WTC11 (cell line): ENCODE measurements at regions not wholly inside any gene's neighbourhood (a gene's known extent, or its start where the extent isn't known, plus 50 kb on each side); places are given as distances from the start of the nearest gene placed in this dataset.
"Not testable (repeated sequence)": the region's sequence is repeated elsewhere in the genome, so short reads cannot be mapped to it uniquely, and the experiment has no call there.

Experiments used
- ATAC-seq: fragments of 200-7000 bp; cut with Tn5 transposase; 2 replicates; pipeline ENCODE4 v1.10.0; 2021; ENCODE audit warnings: mild to moderate bottlenecking, moderate library complexity
- CTCF ChIA-PET: fragments of 300-600 bp; sonication (Branson Sonifier 250); formaldehyde crosslinking; loops from one replicate; lab custom pipeline; 2021; ENCODE audit warnings: antibody characterized with exemption; lab: Charles Lee
- POLR2A ChIA-PET: fragments of 350-600 bp; sonication (Branson Sonifier 250); formaldehyde crosslinking; loops from one replicate; lab custom pipeline; 2021; ENCODE audit warnings: antibody characterized with exemption; lab: Charles Lee
- DNase-seq: peaks from one replicate; pipeline ENCODE4 v3.0.0; 2021; ENCODE audit warnings: low spot score
- H3K27ac Mint-ChIP-seq: 2 replicates; pipeline ENCODE4 v1.8.0; 2021; ENCODE audit warnings: mixed read lengths
- H3K27me3 Mint-ChIP-seq: 2 replicates; pipeline ENCODE4 v1.8.0; 2021; ENCODE audit warnings: low read depth, mild to moderate bottlenecking, moderate library complexity, mixed read lengths
- H3K36me3 Mint-ChIP-seq: 2 replicates; pipeline ENCODE4 v1.8.0; 2021; ENCODE audit warnings: mixed read lengths
- H3K4me1 Mint-ChIP-seq: 2 replicates; pipeline ENCODE4 v1.8.0; 2022; ENCODE audit warnings: mixed read lengths
- H3K4me3 Mint-ChIP-seq: 2 replicates; pipeline ENCODE4 v1.8.0; 2021; ENCODE audit warnings: mild to moderate bottlenecking, moderate library complexity, mixed read lengths
- H3K9me3 Mint-ChIP-seq: 2 replicates; pipeline ENCODE4 v1.8.0; 2021; ENCODE audit warnings: mixed read lengths
- ATF1 ChIP-seq: sonication (generic); formaldehyde crosslinking; IDR thresholded peaks from 2 replicates; pipeline ENCODE4 v1.8.1; 2023; ENCODE audit warnings: mild to moderate bottlenecking, moderate library complexity, missing genetic modification reagents
- FOXJ3 ChIP-seq: sonication (generic); formaldehyde crosslinking; IDR thresholded peaks from 2 replicates; pipeline ENCODE4 v1.9.0; 2021; ENCODE audit warnings: missing genetic modification reagents, mild to moderate bottlenecking, borderline replicate concordance
- GRHL2 ChIP-seq: fragments of 250-450 bp; sonication (Bioruptor Pico); IDR thresholded peaks from 2 replicates; pipeline ENCODE4 v1.8.0; 2022; ENCODE audit warnings: mild to moderate bottlenecking, moderate library complexity; ENCODE audit not compliant: insufficient replicate concordance, severe bottlenecking
- HMGA2 ChIP-seq: fragments of 250-450 bp; sonication (Bioruptor Pico); IDR thresholded peaks from 2 replicates; pipeline ENCODE4 v1.4.0; 2021; ENCODE audit warnings: mild to moderate bottlenecking, moderate library complexity
- IRF2 ChIP-seq: sonication (generic); formaldehyde crosslinking; IDR thresholded peaks from 2 replicates; pipeline ENCODE4 v1.8.0; 2022; ENCODE audit warnings: low read depth, missing genetic modification reagents, borderline replicate concordance
- RELA ChIP-seq: sonication (generic); formaldehyde crosslinking; IDR thresholded peaks from 2 replicates; pipeline ENCODE4 v1.8.1; 2022; ENCODE audit warnings: missing genetic modification reagents, mild to moderate bottlenecking, borderline replicate concordance
- RORB ChIP-seq: fragments of 250-450 bp; sonication (Bioruptor Pico); IDR thresholded peaks from 2 replicates; pipeline ENCODE4 v1.9.0; 2021; ENCODE audit warnings: mild to moderate bottlenecking
- ZNF219 ChIP-seq: sonication (generic); formaldehyde crosslinking; IDR thresholded peaks from 2 replicates; pipeline ENCODE4 v1.8.0; 2023; ENCODE audit warnings: missing genetic modification reagents, mild to moderate bottlenecking, borderline replicate concordance
- ZNF232 ChIP-seq: sonication (generic); formaldehyde crosslinking; IDR thresholded peaks from 2 replicates; pipeline ENCODE4 v1.8.0; 2022; ENCODE audit warnings: mild to moderate bottlenecking, missing genetic modification reagents
- ZNF396 ChIP-seq: fragments of 250-450 bp; sonication (Bioruptor Pico); IDR thresholded peaks from 2 replicates; pipeline ENCODE4 v1.8.0; 2021; ENCODE audit warnings: mild to moderate bottlenecking, moderate library complexity, borderline replicate concordance
- ZNF671 ChIP-seq: fragments of 250-450 bp; sonication (Bioruptor Pico); IDR thresholded peaks from 2 replicates; pipeline ENCODE4 v1.8.0; 2021; ENCODE audit warnings: mild to moderate bottlenecking
- TF ChIP-seq, protein P1 (sequence below): sonication (generic); formaldehyde crosslinking; IDR thresholded peaks from 2 replicates; pipeline ENCODE4 v1.8.1; 2023; ENCODE audit warnings: mild to moderate bottlenecking, missing genetic modification reagents, borderline replicate concordance
- TF ChIP-seq, protein P2 (sequence below): sonication (generic); formaldehyde crosslinking; IDR thresholded peaks from 2 replicates; pipeline ENCODE4 v1.8.0; 2023; ENCODE audit warnings: missing genetic modification reagents
- TF ChIP-seq, protein P3 (sequence below): sonication (generic); formaldehyde crosslinking; IDR thresholded peaks from 2 replicates; pipeline ENCODE4 v1.8.0; 2022; ENCODE audit warnings: mild to moderate bottlenecking, missing genetic modification reagents
- TF ChIP-seq, protein P4 (sequence below): fragments of 250-450 bp; sonication (Bioruptor Pico); IDR thresholded peaks from 2 replicates; pipeline ENCODE4 v1.9.0; 2021; ENCODE audit warnings: moderate library complexity, mild to moderate bottlenecking, inconsistent platforms, borderline replicate concordance
- TF ChIP-seq, protein P5 (sequence below): sonication (generic); formaldehyde crosslinking; IDR thresholded peaks from 2 replicates; pipeline ENCODE4 v1.8.1; 2022; ENCODE audit warnings: low read depth, mild to moderate bottlenecking, moderate library complexity, missing genetic modification reagents, borderline replicate concordance
- TF ChIP-seq, protein P6 (sequence below): sonication (generic); formaldehyde crosslinking; IDR thresholded peaks from 2 replicates; pipeline ENCODE4 v1.8.0; 2022; ENCODE audit warnings: mild to moderate bottlenecking, missing genetic modification reagents
- TF ChIP-seq, protein P7 (sequence below): sonication (generic); formaldehyde crosslinking; IDR thresholded peaks from 2 replicates; pipeline ENCODE4 v1.8.1; 2022; ENCODE audit warnings: missing genetic modification reagents, borderline replicate concordance
- TF ChIP-seq, protein P8 (sequence below): fragments of 200-600 bp; IDR thresholded peaks from 2 replicates; pipeline ENCODE4 v1.8.0; 2022; ENCODE audit warnings: antibody characterized with exemption

DNA sequence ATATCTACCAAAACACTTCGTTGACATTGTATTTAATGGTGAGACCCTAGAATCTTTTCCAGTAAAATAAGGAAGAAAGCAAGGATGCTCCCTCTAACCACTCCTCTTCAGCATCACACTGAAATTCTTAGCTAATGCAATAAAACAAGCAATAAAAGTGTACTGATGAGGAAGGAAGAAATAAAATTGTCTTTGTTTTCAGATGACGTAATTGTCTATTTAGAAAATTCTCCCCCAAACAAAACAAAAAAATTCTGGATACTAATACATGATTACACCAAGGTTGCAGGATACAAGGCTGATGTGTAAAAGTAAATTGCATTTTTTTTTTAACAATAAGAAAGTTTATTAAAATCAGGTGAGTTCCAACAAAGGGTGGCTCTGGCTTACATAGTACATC lies 205.0 kb upstream of the SSTR4 start (continued):
- TF ChIP-seq, protein P1, sequence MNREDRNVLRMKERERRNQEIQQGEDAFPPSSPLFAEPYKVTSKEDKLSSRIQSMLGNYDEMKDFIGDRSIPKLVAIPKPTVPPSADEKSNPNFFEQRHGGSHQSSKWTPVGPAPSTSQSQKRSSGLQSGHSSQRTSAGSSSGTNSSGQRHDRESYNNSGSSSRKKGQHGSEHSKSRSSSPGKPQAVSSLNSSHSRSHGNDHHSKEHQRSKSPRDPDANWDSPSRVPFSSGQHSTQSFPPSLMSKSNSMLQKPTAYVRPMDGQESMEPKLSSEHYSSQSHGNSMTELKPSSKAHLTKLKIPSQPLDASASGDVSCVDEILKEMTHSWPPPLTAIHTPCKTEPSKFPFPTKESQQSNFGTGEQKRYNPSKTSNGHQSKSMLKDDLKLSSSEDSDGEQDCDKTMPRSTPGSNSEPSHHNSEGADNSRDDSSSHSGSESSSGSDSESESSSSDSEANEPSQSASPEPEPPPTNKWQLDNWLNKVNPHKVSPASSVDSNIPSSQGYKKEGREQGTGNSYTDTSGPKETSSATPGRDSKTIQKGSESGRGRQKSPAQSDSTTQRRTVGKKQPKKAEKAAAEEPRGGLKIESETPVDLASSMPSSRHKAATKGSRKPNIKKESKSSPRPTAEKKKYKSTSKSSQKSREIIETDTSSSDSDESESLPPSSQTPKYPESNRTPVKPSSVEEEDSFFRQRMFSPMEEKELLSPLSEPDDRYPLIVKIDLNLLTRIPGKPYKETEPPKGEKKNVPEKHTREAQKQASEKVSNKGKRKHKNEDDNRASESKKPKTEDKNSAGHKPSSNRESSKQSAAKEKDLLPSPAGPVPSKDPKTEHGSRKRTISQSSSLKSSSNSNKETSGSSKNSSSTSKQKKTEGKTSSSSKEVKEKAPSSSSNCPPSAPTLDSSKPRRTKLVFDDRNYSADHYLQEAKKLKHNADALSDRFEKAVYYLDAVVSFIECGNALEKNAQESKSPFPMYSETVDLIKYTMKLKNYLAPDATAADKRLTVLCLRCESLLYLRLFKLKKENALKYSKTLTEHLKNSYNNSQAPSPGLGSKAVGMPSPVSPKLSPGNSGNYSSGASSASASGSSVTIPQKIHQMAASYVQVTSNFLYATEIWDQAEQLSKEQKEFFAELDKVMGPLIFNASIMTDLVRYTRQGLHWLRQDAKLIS (CRISPR knock-in tag) = no peak
- TF ChIP-seq ATF1 (CRISPR knock-in tag) (no peak), GRHL2 (CRISPR knock-in tag) (no peak), IRF2 (CRISPR knock-in tag) (no peak), ZNF219 (CRISPR knock-in tag) (no peak), FOXJ3 (no peak), RORB (no peak)
- TF ChIP-seq, protein P2, sequence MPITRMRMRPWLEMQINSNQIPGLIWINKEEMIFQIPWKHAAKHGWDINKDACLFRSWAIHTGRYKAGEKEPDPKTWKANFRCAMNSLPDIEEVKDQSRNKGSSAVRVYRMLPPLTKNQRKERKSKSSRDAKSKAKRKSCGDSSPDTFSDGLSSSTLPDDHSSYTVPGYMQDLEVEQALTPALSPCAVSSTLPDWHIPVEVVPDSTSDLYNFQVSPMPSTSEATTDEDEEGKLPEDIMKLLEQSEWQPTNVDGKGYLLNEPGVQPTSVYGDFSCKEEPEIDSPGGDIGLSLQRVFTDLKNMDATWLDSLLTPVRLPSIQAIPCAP (CRISPR knock-in tag) = no peak
- TF ChIP-seq, protein P3, sequence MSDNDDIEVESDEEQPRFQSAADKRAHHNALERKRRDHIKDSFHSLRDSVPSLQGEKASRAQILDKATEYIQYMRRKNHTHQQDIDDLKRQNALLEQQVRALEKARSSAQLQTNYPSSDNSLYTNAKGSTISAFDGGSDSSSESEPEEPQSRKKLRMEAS = no peak

DNA sequence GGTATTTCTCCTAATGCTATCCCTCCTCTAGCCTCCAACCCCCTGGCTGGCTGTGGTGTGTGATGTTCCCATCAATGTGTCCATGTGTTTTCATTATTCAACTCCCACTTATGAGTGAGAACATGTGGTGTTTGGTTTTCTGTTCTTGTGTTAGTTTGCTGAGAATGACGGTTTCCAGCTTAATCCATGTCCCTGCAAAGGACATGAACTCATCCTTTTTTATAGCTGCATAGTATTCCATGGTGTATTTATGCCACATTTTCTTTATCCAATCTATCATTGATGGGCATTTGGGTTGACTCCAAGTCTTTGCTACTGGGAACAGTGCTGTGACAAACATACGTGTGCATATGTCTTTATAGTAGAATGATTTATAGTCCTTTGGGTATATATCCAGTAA lies 204.4 kb upstream of the SSTR4 start:
- H3K4me3 Mint-ChIP-seq, H3K36me3 Mint-ChIP-seq, H3K4me1 Mint-ChIP-seq, DNase-seq, CTCF ChIA-PET, ATAC-seq, H3K27me3 Mint-ChIP-seq, H3K27ac Mint-ChIP-seq, POLR2A ChIA-PET: not testable (repeated sequence)
- peaks cover 11% of the 10 kb centered on the region for H3K9me3 Mint-ChIP-seq

DNA sequence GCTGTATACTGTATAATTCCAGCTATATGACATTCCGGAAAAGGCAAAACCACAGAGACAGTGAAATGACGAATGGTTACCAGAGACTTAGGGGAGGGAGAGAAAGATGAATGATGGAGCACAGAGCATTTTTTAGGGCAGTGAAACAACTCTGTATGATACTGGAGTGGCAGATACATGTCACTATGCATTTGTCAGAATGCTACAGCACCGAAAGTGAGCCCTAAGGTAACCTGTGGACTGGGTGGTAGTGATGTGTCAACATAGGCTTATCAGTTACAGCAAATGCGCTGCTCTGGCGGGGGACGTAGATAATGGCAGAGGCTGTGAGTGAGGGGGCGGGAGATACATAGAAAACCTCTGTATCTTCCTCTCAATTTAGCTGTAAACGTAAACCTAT lies 201.3 kb upstream of the SSTR4 start:
- ChIA-PET CTCF (interaction anchor here (1.6 to 1.7 kb wide), 2 partner anchors 18 to 142 kb away, joined by 3 to 7 read pairs; no protein-coding TSS in a partner anchor), POLR2A (no interaction called here)
- Mint-ChIP-seq H3K27ac (no peak overlapping the region), H3K4me1 (peaks cover 3% of the 10 kb centered on the region; the same call in 1 of the 2 replicates), H3K9me3 (peaks cover 11% of the 10 kb centered on the region), H3K27me3 (no peaks in the 10 kb centered on the region), H3K36me3 (no peaks in the 10 kb centered on the region), H3K4me3 (no peak overlapping the region)
- TF ChIP-seq, protein P4, sequence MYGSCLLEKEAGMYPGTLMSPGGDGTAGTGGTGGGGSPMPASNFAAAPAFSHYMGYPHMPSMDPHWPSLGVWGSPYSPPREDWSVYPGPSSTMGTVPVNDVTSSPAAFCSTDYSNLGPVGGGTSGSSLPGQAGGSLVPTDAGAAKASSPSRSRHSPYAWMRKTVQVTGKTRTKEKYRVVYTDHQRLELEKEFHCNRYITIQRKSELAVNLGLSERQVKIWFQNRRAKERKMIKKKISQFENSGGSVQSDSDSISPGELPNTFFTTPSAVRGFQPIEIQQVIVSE (CRISPR knock-in tag) = no peak
- TF ChIP-seq ZNF396 (CRISPR knock-in tag) (no peak), ZNF671 (CRISPR knock-in tag) (no peak), RELA (CRISPR knock-in tag) (no peak), ZNF232 (CRISPR knock-in tag) (no peak), HMGA2 (CRISPR knock-in tag) (no peak)
- TF ChIP-seq, protein P5, sequence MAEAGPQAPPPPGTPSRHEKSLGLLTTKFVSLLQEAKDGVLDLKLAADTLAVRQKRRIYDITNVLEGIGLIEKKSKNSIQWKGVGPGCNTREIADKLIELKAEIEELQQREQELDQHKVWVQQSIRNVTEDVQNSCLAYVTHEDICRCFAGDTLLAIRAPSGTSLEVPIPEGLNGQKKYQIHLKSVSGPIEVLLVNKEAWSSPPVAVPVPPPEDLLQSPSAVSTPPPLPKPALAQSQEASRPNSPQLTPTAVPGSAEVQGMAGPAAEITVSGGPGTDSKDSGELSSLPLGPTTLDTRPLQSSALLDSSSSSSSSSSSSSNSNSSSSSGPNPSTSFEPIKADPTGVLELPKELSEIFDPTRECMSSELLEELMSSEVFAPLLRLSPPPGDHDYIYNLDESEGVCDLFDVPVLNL = no peak
- TF ChIP-seq, protein P6, sequence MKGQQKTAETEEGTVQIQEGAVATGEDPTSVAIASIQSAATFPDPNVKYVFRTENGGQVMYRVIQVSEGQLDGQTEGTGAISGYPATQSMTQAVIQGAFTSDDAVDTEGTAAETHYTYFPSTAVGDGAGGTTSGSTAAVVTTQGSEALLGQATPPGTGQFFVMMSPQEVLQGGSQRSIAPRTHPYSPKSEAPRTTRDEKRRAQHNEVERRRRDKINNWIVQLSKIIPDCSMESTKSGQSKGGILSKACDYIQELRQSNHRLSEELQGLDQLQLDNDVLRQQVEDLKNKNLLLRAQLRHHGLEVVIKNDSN (CRISPR knock-in tag) = no peak
- TF ChIP-seq, protein P7, sequence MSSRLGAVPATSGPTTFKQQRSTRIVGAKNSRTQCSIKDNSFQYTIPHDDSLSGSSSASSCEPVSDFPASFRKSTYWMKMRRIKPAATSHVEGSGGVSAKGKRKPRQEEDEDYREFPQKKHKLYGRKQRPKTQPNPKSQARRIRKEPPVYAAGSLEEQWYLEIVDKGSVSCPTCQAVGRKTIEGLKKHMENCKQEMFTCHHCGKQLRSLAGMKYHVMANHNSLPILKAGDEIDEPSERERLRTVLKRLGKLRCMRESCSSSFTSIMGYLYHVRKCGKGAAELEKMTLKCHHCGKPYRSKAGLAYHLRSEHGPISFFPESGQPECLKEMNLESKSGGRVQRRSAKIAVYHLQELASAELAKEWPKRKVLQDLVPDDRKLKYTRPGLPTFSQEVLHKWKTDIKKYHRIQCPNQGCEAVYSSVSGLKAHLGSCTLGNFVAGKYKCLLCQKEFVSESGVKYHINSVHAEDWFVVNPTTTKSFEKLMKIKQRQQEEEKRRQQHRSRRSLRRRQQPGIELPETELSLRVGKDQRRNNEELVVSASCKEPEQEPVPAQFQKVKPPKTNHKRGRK (CRISPR knock-in tag) = no peak
- TF ChIP-seq, protein P3 = no peak
- TF ChIP-seq, protein P8, sequence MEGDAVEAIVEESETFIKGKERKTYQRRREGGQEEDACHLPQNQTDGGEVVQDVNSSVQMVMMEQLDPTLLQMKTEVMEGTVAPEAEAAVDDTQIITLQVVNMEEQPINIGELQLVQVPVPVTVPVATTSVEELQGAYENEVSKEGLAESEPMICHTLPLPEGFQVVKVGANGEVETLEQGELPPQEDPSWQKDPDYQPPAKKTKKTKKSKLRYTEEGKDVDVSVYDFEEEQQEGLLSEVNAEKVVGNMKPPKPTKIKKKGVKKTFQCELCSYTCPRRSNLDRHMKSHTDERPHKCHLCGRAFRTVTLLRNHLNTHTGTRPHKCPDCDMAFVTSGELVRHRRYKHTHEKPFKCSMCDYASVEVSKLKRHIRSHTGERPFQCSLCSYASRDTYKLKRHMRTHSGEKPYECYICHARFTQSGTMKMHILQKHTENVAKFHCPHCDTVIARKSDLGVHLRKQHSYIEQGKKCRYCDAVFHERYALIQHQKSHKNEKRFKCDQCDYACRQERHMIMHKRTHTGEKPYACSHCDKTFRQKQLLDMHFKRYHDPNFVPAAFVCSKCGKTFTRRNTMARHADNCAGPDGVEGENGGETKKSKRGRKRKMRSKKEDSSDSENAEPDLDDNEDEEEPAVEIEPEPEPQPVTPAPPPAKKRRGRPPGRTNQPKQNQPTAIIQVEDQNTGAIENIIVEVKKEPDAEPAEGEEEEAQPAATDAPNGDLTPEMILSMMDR = no peak
- DNase-seq (no peak), ATAC-seq (no peak)
